NCI-H2196 treated with DMSO at 0.1 percent for 48 hours (cell line): ENCODE measurements at regions not wholly inside any gene's neighbourhood (a gene's known extent, or its start where the extent isn't known, plus 50 kb on each side); places are given as distances from the start of the nearest gene placed in this dataset.

Experiments
- DNase-seq: peaks from one replicate; lab custom pipeline; 2025; ENCODE audit not compliant: unreplicated experiment; lab: John Stamatoyannopoulos, UW

GRCh38 chr22:49301398-49302149 is 526.1 kb downstream of the BRD1 start:
- DNase-seq, result no peak

GRCh38 chr22:49300951-49301397 is 526.7 kb downstream of the BRD1 start:
- no peak for DNase-seq

GRCh38 chr22:49300241-49300640 is 527.4 kb downstream of the BRD1 start:
- DNase-seq, result no peak

- DNase-seq, result no peak
These were observed 527.8 kb downstream of the BRD1 start for GRCh38 chr22:49299821-49300231.

DNA sequence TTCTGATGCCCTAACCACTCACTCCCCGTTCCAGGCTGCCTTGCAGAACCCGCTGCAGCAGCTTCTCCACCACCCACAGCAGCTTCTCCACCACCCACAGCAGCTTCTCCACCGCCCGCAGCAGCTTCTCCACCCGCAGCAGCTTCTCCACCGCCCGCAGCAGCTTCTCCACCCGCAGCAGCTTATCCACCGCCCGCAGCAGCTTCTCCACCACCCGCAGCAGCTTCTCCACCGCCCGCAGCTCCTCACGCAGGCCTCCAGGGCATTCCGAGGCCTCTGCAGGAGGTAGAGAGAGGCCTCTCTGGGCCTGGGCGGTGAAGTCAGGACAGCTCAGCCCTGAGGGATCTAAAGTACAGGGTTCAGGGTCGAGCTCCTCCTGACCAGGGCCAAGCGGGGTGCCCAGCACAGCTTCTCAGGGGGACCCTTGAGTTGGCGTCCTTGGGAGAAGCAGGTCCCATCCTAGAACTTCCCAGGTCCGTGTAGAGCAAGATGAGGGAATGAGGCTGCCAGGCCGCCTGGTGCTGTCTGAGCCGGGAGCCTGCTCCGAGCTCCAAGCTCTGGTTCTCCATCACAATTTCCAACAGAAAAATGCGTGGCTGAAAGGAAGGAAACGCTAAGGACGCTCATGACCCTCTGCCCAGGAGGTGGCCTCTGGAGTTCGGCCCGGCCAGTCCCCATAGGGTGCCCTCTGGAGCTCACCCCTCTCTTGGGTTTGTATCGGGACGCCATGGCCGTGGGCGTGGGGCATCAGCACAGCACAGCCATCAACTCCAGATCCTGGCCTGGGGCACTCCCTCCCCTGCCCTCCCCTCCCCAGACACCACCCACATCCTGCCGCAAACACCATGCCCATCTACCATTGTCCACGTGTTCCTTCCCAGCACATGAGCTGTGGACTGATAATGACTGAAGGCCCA is 528.6 kb downstream of the BRD1 start:
- no peak for DNase-seq

- no peak for DNase-seq
These were observed 529.6 kb downstream of the BRD1 start for GRCh38 chr22:49297871-49298721.

- no peak for DNase-seq
These were observed 530.3 kb downstream of the BRD1 start for GRCh38 chr22:49297286-49297870.

GRCh38 chr22:49296561-49296960 is 531.1 kb downstream of the BRD1 start:
- no peak for DNase-seq

DNA sequence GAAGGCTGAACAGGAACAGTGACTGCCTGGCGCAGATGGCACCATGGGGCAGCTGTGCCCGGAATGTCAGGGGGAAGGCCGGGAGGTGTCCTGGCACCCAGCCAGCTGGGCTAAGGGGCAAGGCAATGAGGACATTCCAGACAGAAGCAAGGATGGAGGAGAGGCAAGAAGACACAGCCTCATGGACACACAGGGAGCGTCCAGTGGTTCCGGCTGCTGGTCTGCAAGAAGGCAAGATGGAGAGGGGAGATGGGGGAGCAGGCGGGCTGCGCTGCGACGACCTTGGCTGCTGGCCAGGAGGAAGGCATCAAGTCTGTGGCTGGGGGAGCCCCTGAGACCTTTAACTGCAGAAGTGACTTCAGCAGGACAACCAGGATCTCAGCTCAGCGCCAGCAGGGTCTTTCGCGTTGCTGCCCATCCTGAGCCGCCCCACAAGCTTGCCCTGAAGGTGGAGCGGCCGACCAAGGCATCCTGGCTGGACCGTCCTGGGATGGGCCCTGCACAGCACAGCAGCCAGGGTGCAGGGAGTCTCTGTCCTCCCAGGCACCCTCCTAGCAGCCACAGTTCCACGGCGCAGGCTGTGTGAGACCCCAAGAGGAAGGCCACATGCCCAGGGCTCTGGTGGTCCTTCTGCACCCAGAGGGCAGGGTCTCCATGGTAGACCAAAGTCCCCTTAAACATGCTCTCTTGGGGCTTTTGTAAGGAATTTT is 531.7 kb downstream of the BRD1 start:
- no peak for DNase-seq

DNA sequence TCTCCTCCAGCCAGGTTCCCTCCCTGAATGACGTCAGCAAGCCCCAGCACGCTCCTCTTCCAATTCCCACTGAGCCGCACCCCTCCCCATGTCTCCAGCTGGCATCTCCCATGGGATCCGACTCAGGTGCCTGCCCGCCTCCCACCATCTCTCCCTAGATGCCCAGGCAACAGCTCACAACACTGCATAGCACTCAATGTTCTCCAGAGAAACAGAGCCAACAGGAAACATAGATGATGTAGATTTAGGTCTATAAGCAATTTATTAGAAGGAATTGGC is 532.3 kb downstream of the BRD1 start:
- no peak for DNase-seq

GRCh38 chr22:49294656-49295464 is 532.8 kb downstream of the BRD1 start:
- no peak for DNase-seq

DNA sequence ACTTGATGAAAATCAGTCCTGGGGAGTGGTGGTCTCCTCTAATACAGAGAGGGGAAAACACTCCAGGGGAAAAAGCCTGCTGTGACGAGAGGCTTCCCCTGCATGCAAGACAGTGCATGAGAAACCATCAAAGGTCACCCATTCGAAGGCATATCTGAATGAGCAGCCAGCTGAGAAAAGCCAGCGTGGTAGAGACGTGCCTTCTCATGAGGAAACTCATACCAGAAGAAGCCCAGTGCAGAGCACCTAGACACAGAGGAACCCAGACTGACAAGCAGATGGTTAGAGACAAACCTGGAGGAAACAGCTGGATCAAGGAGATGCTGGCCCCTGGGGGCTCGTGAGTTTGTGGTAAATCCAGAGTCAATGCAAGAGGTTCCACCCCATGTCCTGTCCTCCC is 534.8 kb downstream of the BRD1 start:
- no peak for DNase-seq

GRCh38 chr22:49291781-49292180 is 535.9 kb downstream of the BRD1 start:
- DNase-seq, result no peak

DNA sequence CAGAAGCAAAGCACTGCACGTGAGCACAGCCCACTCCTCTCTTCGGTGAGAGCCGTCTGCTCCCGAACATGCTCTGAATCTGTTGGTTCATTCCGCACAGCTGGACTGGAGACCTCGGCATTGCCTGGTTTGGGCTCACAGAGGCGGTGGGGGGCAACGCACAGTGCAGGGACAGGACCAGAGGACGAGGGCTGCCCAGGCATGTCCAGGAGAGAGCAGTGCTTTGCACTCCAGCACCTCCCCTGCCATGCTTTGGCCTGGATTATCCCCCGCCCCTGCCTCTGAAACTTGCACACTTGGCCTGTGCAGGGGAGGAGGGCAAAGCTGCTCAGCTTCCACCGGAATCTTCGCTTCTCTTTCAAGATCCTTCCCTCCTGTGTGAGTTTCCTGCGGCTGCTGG is 536.5 kb downstream of the BRD1 start:
- DNase-seq, result no peak

- DNase-seq, result no peak
These were observed 537.0 kb downstream of the BRD1 start for GRCh38 chr22:49290711-49291110.

DNA sequence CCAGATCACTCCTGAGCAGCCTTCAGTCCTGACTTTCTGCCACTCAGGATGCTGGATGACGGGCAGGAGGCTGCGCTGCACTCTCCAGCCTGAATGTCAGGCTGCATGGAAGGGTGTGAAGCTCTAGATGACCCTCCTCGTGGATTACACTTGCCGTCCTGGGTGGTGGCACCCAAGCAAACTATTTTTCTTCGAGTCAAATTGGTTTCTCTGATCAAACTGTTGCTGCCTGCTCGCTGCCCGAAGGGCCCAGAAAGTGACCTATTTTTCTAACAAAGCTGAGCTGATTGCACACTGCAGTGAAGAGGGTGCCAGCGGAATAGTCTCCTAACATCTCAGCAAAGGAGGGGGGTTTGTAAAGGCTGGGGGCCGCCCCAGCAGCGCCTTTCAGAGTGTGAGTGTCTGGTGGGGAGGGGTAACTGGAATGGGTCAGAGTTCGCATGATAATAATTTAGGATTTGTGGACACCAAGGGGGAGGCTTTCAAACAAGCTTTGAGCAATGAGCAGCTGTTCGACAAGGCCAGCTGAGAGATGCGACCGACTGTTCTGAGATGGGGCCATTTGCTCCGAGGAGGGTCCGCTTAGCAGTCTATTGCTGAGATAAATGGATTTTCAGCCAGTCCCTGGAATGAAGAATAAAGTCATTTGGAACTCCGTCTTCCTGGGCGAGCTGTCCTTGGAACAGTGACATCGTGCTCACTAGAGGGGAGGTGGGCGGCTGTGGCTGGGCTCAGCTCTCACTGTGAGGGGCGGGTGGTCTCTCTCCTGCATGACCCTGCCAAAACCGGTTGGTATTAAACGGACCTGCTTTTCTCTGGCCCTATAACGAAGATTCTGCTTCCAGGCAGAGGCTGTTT is 537.6 kb downstream of the BRD1 start:
- no peak for DNase-seq

- no peak for DNase-seq
These were observed 541.4 kb downstream of the BRD1 start for GRCh38 chr22:49286181-49286760.

- no peak for DNase-seq
These were observed 542.7 kb downstream of the BRD1 start for GRCh38 chr22:49284931-49285330.
